ENCODE measurements at regions not wholly inside any gene's neighbourhood (a gene's known extent, or its start where the extent isn't known, plus 50 kb on each side); places are given as distances from the start of the nearest gene placed in this dataset.

GRCh38 chr15:98207928-98208327 lies 247.4 kb downstream of the ARRDC4 start:
- TF ChIP-seq CTCF (IDR thresholded peaks at IDR 0.05), result no peak
- TF ChIP-seq POLR2A (IDR thresholded peaks at IDR 0.05), result no peak
